Epidermal melanocyte (primary cell): ENCODE measurements at regions not wholly inside any gene's neighbourhood (a gene's known extent, or its start where the extent isn't known, plus 50 kb on each side); places are given as distances from the start of the nearest gene placed in this dataset.

Source experiments
- DNase-seq: peaks from one replicate; pipeline ENCODE4 v3.0.0; 2011; ENCODE audit warnings: low spot score; ENCODE audit not compliant: insufficient read length

- DNase-seq, result no peak
These were observed 49.9 kb upstream of the ATP2B2 start for GRCh38 chr3:10555263-10555662.

- no peak for DNase-seq
These were observed 50.9 kb upstream of the ATP2B2 start for GRCh38 chr3:10556312-10556711.

- DNase-seq, result no peak
These were observed 51.9 kb upstream of the ATP2B2 start for GRCh38 chr3:10557250-10557649.

DNA sequence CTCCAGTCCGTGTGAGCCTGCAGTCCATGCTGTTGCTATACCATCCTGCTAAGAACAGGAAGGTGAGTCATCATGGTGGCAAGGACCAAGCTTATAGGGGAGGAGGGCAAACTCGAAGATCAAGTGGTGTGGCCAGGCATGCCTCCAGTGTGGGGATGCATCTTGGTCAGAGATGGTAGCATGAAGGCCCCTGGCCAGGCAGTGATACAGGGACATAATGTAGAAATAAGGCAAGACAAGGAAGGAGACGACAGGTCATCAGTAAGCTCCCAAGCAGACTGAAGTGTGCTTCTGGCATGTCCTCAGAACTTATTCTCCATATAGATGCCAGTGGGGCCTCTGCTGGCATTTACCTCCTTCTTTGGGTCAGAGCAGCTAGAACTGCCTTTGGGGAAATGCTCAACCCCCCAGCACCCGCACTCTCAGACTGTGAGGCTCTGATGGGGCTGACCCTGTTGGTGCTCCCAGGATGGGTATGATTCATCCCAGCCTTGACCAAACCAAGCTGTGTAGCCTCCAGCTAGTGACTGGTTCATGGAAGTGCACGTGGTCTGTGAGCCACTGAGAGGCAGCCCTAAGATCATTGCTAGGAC, 52.5 kb upstream of the ATP2B2 start:
- DNase-seq, result no peak

- no peak for DNase-seq
These were observed 53.4 kb upstream of the ATP2B2 start for GRCh38 chr3:10558736-10559135.

DNA sequence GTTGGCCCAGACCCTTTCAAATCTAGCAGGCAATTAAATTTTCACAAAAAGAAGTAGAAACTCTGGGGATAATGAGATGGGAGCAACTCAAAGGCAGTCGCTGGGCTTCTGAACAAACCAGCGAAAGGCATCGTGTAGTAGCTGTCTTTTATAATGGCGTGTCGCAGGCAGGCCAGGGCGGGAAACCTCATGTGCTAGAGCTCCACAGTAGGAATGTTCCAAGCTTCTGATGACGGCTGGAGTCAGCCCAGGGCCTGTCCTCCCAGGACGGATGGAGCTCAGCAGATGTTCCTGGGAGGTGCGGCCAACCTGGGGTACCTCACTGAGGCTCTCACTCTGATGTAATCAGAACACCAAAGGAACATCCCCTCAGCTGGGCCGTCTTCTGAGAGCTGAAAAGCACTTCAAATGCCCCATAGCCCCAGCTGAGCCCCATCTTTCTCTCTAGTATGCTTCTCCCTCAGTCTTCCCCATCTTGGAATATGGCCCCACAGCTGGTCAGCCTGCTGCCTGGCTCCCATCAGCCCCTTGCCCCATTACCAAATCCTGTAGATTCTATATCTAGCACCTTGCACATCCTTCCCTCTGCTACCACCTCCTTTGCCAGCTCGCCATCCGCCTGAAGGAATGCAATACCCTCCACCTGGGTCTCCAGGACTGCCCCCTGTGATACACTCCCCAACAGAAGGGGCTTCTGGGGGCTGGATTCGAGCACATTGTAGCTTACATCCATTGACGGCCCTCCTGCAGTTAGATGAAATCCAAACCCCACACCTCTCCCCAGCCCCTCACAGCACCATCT, 54.9 kb upstream of the ATP2B2 start:
- DNase-seq, result no peak

- DNase-seq, result no peak
These were observed 56.0 kb upstream of the ATP2B2 start for GRCh38 chr3:10561162-10561945.

DNA sequence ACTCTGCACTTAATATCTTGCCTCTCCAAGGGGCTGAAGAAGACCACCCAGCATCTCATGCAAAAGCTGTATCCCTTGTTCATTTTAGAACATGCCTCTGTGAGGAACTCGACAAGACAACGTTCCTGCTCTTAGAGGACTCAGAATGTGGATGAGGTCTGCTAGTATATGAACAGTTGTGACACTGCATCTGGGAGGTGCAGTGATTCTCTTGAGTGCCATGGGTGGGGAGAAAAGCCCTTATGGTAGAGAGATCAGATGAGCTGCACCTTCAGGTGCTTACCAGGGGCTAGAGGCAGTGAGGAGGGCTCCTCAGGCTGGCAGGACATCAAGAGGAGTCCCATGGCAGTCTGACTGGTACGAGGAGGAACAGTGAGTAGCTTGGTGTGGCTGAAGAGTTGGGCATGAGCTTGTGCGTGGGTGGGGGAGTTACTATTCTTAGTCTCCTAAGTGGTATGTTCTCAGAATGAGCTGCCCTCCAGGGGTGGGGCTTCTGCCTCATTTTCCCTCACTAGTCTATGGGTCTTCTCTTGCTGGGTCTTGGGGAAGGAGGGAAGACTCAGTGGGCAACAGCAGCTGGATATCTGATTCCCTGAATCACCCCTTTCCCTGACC, 56.7 kb upstream of the ATP2B2 start:
- no peak for DNase-seq

DNA sequence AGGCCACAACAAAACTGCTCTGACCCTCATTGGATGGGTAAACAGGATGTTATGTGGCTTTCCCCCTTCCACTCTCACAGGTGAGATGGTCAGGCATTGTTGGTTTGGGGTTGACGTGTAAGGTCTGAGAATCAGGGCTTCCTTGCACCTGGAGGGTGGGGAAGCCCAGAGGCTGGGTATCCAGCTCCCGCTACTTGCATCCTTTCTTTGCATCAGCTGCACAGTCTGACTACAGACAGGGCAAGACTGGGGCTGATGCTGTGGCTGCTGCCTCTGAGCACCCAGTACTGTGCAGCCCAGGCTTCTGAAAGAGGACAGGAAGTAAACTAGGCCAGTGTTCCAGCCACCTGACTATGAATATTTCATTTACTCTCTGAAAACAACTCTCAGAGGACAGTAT, 58.0 kb upstream of the ATP2B2 start:
- no peak for DNase-seq

- no peak for DNase-seq
These were observed 60.4 kb upstream of the ATP2B2 start for GRCh38 chr3:10565814-10566213.

- no peak for DNase-seq
These were observed 61.1 kb upstream of the ATP2B2 start for GRCh38 chr3:10566451-10566850.

GRCh38 chr3:10568549-10568948, 63.2 kb upstream of the ATP2B2 start:
- no peak for DNase-seq

- DNase-seq, result no peak
These were observed 65.0 kb upstream of the ATP2B2 start for GRCh38 chr3:10570196-10570946.

DNA sequence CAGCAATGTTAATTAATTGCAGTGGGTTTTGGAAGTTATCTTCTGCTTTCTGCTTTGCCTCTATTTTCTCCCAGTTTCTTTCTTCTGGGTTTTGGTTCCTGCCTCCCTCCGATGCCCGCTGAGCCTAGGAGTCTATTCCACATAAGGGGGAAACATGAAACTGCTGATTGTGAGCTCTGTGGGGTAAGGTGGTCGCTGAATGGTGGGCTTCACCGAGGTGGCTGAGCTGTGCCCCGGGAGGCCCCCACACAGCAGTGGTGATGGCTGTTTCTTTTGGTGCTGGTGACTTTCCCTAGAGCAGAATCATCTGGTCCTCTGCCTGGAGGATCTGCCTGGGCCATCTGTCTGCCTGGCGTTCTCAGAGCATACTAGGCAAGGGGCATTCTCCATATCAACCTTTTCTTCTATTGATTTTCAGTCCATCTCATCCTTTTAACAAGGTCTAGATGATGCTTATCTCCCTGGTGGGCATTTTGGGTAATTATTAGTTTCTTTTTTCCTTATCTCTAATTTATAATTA, 68.8 kb upstream of the ATP2B2 start:
- no peak for DNase-seq

- DNase-seq, result no peak
These were observed 70.3 kb upstream of the ATP2B2 start for GRCh38 chr3:10575601-10576160.

DNA sequence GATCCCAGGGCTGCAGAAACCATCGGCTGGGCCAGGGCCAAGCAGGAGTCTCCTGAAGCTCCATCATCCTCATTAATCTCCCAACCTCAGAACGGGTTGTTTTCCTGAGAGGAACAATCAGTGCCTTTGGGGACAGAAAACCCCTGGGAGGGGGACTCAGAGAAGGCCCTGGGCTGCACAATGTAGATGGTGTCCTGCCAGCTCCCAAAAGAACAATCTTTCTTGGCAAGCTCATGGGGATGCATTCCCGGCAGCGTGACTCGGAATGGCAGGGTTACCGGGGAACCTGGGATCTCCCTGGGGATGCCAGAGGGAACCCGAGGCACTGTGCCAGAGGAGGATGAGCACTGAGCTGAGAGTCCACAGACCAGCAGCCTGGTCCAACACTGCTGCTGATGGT, 72.1 kb upstream of the ATP2B2 start:
- DNase-seq, result no peak

DNA sequence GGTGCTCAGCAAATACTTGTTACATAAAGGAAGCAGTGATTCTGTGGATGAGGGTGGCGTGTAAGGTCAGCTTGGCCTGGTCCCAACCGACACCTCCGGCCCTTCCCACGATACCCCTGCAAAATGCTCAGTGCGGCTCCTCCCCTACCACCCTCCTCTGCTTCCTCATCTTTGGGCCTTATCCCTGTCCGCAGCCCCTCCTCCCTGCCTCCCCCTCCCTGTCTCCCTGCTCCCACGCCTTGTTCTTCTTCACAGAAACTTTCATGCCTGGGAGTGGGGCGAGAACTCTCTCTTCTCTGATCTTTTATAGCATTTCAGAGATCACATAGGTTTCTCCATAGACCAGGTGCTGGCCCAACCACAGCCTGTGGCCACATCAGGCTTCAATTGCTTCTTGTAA, 75.0 kb upstream of the ATP2B2 start:
- no peak for DNase-seq

DNA sequence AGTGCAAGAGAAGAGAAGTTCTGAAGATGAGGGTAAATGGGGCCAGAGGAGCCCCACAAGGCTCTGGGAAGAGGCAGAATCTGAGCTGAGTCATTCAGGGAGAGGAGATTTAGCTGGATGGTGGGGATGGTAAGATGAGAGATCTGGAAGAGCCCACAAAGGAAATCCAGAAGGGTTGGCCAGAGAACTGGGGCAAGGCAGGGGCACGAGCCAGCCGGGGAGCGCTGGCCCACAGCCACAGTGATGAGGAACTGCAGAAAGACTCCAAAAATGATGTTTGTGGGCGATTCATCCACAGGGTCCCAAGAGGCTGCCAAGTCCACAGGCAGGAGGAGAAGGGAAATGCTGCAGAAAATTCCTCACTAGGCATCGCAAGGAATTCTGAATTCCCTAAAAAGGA, 75.9 kb upstream of the ATP2B2 start:
- no peak for DNase-seq

GRCh38 chr3:10581716-10582115, 76.3 kb upstream of the ATP2B2 start:
- DNase-seq, result no peak

- DNase-seq, result no peak
These were observed 77.3 kb upstream of the ATP2B2 start for GRCh38 chr3:10582733-10583132.
